LHCN-M2 (cell line): ENCODE measurements at regions not wholly inside any gene's neighbourhood (a gene's known extent, or its start where the extent isn't known, plus 50 kb on each side); places are given as distances from the start of the nearest gene placed in this dataset.

Source experiments
- DNase-seq: peaks from one replicate; pipeline ENCODE4 v3.0.0-alpha.2; 2012; ENCODE audit warnings: low read depth

GRCh38 chr1:98482611-98483010, 178.9 kb upstream of the SNX7 start:
- DNase-seq, result no peak

GRCh38 chr1:98480271-98480670, 181.2 kb upstream of the SNX7 start:
- no peak for DNase-seq

DNA sequence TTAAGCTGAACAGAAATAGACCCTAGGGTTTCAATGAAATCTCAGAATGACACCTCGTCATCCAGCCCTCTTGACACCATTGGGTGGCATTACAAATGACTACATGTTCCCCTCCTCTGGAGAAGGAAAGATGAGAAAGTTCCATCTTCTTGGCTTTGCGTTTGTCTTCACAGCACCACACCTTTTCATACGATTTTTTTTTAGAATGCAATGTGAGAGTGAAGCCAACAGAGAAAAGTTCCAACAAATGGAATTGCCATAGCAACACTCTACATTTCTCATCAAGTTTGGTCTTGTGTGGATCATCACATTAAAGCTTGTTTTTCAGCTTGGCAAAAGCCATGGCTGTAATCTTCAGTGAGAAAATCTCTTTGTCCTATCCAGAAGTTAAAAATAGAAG, 183.4 kb upstream of the SNX7 start:
- no peak for DNase-seq

DNA sequence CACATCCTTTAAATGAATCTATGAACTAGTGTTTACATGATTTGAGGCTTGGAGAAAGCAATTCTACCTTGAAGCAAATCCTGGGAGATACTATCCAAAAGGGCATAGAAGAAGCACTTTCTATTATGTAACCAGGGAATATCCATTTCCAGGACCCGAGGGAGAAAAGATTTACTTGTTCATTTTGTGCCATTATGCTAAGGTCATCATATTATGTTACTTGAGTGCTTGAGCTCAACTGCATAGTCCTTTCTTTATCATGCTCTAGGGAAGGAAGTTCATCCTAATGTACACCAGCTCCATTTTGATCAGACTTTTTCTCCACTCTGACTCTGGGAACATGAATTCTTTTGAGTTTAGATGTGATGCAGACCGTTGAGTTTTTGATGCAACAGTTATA, 188.6 kb upstream of the SNX7 start:
- no peak for DNase-seq

GRCh38 chr1:98471633-98472032, 189.9 kb upstream of the SNX7 start:
- no peak for DNase-seq

GRCh38 chr1:98468111-98468717, 193.3 kb upstream of the SNX7 start:
- DNase-seq, result peak; percentile 72

GRCh38 chr1:98467586-98467985, 193.9 kb upstream of the SNX7 start:
- no peak for DNase-seq

DNA sequence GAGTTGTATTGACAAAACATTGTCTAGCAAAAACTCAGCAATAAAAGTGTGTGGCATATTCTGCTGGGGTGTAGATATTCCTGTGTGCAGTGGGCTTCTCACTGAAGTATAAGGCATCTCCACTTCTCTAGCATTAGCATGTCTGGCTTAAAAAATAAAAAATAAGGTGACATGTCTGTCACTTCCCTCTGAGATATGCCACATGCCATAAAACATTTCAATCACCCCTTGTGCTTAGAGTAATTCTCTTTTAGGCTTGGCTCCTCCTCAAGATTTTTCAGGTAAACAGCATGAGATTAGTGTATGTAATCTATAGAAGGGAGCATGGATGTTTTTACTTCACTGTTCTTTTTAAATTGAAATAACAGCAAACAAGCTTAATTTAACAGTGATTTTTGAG, 194.4 kb upstream of the SNX7 start:
- no peak for DNase-seq

- DNase-seq, result no peak
These were observed 199.6 kb upstream of the SNX7 start for GRCh38 chr1:98461873-98462385.

DNA sequence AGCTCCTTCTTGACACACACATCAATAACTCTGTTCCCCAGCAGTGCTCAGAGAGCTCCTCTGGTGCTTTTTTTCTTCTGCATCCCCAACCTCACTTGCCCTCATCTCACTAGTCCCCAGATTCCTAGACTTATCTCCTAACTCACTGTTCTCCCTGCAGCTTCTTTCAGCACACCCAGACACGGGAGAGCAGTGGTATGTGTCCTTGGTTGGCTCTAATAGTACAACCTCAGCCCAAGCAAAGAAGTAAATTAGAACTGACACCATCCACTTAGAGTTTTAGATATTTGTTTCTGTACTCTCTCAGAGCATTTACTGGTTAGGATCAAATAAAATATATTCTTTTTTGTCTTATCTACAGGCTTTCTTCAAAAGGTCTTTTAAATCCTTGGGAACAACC, 201.4 kb upstream of the SNX7 start:
- no peak for DNase-seq

GRCh38 chr1:98459486-98459870, 202.0 kb upstream of the SNX7 start:
- DNase-seq, result no peak

DNA sequence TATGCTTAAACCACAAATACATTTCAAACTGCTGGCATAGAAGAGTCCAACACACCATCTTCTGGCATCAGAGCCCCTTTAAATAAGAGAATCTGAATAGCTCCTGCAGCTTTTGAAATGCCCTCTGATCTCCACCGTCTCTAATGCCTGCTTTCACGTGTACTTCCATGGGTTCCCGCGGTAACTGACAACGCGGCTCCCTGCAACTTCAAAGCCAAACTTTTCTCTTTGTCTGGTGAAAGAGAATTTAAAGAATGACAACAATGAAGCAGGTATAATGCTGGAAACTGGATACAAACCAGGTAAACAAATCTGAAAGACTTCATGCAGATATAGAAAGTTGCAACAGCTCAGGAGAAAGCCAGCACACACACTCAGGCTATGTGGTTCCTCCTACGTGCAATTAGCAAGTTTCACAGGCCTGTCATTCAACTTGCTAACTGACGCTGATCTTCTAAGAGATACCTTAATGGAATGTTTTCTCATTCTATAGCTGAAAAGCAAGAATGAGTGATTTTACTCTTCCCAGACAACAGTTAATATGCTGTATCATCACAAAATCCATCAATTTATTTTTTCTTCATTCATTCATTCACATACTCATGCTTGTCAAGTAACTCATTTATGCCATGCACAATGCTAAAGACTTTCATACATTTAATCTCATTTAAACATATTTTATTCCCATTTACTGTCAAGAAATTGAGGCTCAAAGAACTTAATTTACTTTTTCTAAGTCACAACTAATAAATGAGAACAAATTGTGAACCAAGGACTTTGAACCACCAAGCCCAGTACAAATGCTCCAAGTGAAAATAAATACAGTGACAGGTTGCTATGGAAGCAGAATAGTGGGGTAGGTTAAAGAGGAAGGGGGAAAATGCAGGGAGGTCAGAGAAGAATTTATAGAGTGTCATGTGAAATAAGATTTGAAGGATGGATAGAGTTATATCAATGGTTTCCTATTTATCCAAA, 202.7 kb upstream of the SNX7 start:
- DNase-seq, result no peak

DNA sequence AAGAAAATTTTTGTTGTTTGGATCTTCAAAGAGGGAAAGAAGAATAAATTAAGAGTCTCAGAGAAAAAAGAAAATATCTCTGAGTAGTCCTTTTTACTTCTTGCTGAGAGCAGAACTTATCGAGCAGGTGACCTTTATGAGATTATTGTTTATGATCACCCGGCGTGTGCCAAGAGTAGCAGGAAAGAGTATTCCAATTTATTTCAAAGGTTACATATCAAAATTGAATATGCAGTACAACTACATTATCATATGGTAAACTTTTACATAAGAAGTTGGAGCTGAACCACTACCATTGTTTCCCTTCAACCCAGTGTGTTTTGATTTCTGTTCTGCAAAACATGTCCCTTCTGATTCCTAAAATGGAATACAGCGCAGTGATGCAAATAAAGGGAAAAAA, 204.3 kb upstream of the SNX7 start:
- DNase-seq, result no peak

DNA sequence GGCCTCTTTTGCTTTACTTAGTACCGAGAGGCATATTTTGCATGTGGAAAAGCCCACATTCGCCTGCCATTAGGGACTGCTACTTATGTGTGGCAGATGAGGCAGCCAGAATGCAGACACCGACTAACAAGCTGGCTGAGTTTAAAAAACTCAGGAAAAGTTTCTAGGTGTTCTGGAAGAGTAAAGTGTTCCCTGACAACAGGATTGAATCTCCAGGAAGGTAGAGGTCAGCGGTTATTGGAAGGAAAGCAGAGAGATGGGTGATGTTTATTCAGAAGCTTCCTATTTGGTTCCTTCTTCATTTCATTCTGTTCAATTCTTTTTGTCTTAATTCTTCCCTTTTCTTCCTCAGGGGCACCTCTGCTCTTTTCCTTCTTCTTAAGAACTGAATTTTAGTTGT, 206.9 kb upstream of the SNX7 start:
- no peak for DNase-seq

GRCh38 chr1:98453066-98453465, 208.5 kb upstream of the SNX7 start:
- DNase-seq, result no peak

DNA sequence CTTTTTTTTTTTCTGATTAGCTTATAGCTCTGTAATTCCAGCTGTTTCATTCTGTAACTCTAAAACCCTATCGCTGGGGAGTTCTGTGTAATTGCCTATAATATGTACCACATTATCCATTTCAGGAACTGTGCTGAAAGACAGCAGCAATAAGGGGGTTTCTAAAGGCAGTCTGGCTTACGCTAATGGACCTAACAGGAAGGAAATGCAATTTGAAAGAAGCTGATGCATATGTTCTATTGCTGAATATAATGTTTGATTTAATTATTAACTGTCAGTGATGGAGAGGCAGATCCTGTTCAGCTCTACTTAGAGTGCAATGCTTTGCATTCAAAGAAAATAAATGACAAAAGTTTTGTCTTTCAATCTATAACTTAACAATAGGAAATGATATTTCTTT, 209.4 kb upstream of the SNX7 start:
- DNase-seq, result no peak

DNA sequence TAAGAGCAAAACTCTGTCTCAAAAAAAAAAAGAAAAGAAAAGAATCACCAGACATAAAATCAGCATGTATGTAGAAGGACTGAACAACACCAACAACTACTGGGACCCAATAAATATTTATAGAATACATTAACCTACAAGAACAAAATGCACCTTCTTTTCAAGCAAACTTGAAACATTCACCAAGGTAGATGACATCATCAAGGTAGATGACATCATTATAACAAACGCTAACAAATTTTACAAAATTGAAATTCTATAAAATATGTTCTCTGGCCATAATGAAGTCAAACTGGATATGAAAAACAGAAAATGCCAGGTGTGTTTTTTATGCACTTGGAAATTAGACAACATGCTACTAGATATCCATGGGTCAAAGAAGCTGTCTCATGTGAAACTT, 220.2 kb upstream of the SNX7 start:
- no peak for DNase-seq

GRCh38 chr1:98439471-98439870, 222.1 kb upstream of the SNX7 start:
- DNase-seq, result no peak

GRCh38 chr1:98437540-98437939, 224.0 kb upstream of the SNX7 start:
- no peak for DNase-seq

DNA sequence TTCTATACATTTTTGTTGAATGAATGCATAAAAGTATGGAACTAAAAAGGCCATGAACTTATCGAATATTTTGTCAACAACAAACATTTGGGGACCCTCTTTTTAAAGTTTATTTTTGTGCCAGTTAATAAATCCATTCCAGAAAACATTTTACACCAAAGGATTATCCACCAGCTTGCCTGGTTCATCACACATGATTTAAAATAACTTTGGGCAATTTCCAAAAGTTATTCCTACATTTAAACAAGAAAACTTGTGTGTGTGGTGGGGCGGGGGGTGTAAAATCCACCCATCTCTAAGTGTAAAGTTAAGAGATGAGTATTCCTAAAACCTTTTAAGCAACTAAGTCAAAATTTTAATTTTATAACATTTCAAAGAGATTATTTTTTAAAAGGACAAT, 224.5 kb upstream of the SNX7 start:
- DNase-seq, result no peak

- DNase-seq, result no peak
These were observed 231.5 kb upstream of the SNX7 start for GRCh38 chr1:98429965-98430443.

DNA sequence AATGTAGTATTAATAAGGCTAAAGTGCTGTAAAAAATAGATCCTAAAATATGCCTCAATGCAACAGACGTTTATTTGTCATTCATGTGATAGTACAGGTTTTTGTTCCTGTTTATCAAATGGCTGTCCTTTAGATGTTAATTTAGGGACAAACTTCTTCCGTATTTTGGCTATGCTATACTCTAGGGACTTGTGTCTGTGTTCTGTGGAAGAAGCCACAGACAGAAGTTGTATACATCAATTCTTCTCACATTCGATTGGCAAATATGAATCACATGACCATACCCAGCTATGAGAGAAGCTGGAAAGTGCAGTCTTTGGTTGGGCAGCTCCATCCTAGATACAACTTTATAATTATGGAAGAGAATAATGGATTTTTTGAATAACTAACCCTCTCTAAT, 232.7 kb upstream of the SNX7 start:
- DNase-seq, result no peak

DNA sequence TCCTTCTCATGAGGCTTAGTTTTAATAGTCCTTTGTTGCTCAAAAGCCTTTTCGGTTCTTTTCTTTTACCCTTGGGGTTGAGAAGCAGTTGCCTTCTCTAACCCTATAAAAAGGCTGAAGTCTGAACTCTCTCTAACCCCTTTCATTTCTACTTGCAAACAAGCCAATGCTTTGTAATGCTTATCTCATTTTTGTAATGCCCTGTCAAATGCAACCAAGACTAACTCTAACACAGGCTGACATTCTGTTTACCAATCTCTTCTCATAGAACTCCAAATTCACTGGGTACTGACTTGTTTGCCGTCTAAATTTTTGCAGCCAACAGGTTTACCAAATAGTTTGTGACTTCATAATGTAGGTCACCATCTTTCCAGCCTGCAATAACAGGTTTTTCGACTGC, 233.9 kb upstream of the SNX7 start:
- DNase-seq, result no peak
